Endothelial cell (in vitro differentiated cells): ENCODE measurements at regions not wholly inside any gene's neighbourhood (a gene's known extent, or its start where the extent isn't known, plus 50 kb on each side); places are given as distances from the start of the nearest gene placed in this dataset.

Experiments
- DNase-seq: peaks from one replicate; pipeline ENCODE4 v3.0.0; 2021; ENCODE audit warnings: low spot score
- H3K27ac Mint-ChIP-seq: one replicate; pipeline ENCODE4 v1.8.0; 2021; ENCODE audit warnings: mixed read lengths, inconsistent platforms; ENCODE audit not compliant: unreplicated experiment
- H3K27me3 Mint-ChIP-seq: one replicate; pipeline ENCODE4 v1.8.0; 2021; ENCODE audit warnings: mild to moderate bottlenecking, moderate library complexity, mixed read lengths, inconsistent platforms; ENCODE audit not compliant: unreplicated experiment
- H3K36me3 Mint-ChIP-seq: one replicate; pipeline ENCODE4 v1.8.0; 2021; ENCODE audit warnings: mild to moderate bottlenecking, low read depth, mixed read lengths, inconsistent platforms; ENCODE audit not compliant: unreplicated experiment
- H3K4me1 Mint-ChIP-seq: one replicate; pipeline ENCODE4 v1.8.0; 2021; ENCODE audit warnings: mild to moderate bottlenecking, mixed read lengths, inconsistent platforms; ENCODE audit not compliant: unreplicated experiment
- H3K4me3 Mint-ChIP-seq: one replicate; pipeline ENCODE4 v1.8.0; 2021; ENCODE audit warnings: mild to moderate bottlenecking, mixed read lengths, inconsistent platforms; ENCODE audit not compliant: unreplicated experiment
- H3K9me3 Mint-ChIP-seq: one replicate; pipeline ENCODE4 v1.8.0; 2021; ENCODE audit warnings: mixed read lengths, inconsistent platforms; ENCODE audit not compliant: unreplicated experiment
- CTCF ChIP-seq: fragments of 200-600 bp; sonication (generic); IDR thresholded peaks from one replicate; pipeline ENCODE4 v1.5.0; 2021; ENCODE audit warnings: antibody characterized with exemption; ENCODE audit not compliant: unreplicated experiment

DNA sequence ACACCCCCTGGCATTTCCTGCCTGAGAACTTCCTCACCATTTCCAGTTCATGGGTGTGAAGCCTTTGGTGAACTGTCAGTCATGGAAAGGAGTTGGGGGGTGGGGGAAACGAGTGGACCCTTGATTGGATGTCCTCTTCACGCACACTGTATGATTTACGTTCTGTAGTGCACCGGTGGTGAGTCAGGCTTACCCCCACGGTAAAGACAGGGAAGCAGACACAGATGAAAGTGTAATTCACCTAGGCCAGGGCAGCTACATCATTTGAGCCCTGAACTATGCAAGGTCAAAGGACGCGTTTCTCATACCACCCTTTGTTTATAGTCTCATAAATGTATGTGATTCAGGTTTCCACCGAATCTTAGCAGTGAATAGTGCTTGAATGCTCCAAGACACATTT is 628.3 kb upstream of the PFKP start:
- Mint-ChIP-seq H3K27me3 (no peaks in the 10 kb centered on the region), H3K27ac (no peak overlapping the region), H3K4me1 (peaks cover 10% of the 10 kb centered on the region), H3K4me3 (no peak overlapping the region), H3K36me3 (peaks cover 6% of the 10 kb centered on the region), H3K9me3 (no peaks in the 10 kb centered on the region)
- no peak for TF ChIP-seq CTCF
- DNase-seq: no peak

DNA sequence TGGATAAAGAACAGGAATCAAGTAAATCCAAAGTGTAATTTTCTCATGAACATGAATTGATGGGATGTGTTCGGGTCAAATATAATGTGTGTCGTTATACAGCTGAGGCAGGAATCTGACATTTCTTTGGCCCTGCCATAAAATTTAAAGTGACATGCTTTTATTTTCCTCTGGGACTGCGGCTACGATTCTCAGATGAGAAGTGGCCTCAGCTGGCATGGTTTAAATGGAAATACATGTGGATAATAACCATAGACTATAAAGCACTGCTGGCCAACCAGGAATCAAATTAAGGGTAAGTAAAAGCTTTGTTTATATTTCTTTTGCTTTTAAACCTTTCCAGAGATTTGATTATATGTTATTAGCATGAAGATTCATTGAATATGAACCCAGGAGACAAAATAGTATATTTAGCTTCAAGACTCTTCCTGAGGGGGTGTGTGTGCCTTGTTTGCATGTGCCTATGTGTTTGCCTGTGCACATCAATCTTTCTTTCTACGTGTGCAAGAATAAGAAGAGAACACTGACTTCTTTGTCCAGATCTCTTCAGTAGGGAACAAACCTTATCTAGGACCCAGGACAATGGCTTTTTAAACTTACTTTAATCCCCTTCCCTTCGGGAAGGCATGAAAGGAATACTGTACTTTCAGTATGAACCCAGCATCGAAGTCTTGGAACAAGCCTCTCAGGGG is 629.0 kb upstream of the PFKP start:
- no peak overlapping the region for H3K4me3 Mint-ChIP-seq
- H3K27ac Mint-ChIP-seq: no peak overlapping the region
- H3K4me1 Mint-ChIP-seq: peaks cover 10% of the 10 kb centered on the region
- no peaks in the 10 kb centered on the region for H3K27me3 Mint-ChIP-seq
- DNase-seq: no peak
- TF ChIP-seq CTCF: no peak
- no peaks in the 10 kb centered on the region for H3K9me3 Mint-ChIP-seq
- H3K36me3 Mint-ChIP-seq: peaks cover 6% of the 10 kb centered on the region

DNA sequence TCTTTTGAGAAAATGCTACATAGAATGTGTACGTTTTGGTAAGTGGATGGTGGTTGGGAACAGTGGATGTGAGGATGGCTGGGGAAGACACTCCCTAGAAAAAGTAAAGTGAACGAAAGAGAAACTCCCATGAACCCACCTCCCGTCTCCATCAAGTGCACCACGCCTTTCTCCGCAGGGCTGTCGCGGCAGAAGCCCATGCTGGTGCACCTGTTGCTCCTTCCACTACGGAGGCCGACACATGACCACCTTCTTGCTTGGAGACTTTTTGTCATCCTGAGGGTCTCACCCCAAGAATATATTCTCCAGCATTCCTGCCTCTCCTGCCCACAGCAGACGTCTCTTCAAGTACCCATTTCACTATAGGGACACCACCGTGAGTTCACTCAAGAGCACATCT is 630.4 kb upstream of the PFKP start:
- no peaks in the 10 kb centered on the region for H3K9me3 Mint-ChIP-seq
- peaks cover 6% of the 10 kb centered on the region for H3K36me3 Mint-ChIP-seq
- TF ChIP-seq CTCF: no peak
- H3K4me3 Mint-ChIP-seq: no peak overlapping the region
- H3K27me3 Mint-ChIP-seq: no peaks in the 10 kb centered on the region
- no peak overlapping the region for H3K27ac Mint-ChIP-seq
- H3K4me1 Mint-ChIP-seq: peaks cover 4% of the 10 kb centered on the region
- DNase-seq: no peak

DNA sequence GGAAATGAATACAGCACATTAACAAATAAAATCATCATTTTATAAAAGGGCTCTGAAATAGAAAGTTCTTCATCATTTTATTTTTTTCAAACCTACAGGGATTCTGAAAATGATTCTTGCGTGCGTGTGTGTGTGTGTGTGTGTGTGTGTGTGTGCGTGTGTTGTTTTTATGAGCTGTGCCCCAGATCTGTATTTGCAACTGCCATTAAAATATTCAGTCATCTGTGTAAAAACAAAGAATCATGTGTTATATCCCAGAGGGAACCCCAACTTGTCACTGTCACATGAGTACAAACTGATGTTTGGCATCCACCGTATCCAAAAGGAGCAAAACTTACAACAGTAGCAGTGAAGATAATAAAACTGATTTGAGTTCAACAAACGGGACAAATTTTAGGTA is 635.4 kb upstream of the PFKP start:
- peaks cover 6% of the 10 kb centered on the region for H3K36me3 Mint-ChIP-seq
- H3K4me1 Mint-ChIP-seq: no peaks in the 10 kb centered on the region
- H3K4me3 Mint-ChIP-seq: no peak overlapping the region
- no peaks in the 10 kb centered on the region for H3K27me3 Mint-ChIP-seq
- TF ChIP-seq CTCF: no peak
- peak overlapping the region; percentile 17 for H3K27ac Mint-ChIP-seq
- DNase-seq: no peak
- no peaks in the 10 kb centered on the region for H3K9me3 Mint-ChIP-seq

DNA sequence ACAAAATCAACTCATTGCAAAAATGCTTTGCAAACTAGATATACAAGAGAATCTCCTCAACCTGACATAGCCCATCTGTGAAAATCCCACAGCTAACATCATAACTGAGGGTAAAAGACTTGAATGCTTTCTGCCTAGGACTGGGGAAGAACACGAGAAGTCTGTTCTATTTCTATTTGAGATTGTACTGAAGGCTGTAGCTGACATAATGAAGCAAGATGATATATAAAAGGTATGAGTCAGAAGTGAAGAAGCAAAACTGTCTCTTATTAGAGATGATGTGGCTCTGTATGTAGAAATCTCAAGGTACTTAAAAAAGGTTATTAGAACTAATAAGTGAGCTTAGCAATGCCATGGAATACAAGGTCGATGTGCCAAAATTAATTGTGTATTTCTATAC is 639.9 kb upstream of the PFKP start:
- no peaks in the 10 kb centered on the region for H3K27me3 Mint-ChIP-seq

More for the DNA sequence above, 639.9 kb upstream of the PFKP start:
- H3K36me3 Mint-ChIP-seq: no peaks in the 10 kb centered on the region
- no peaks in the 10 kb centered on the region for H3K9me3 Mint-ChIP-seq
- no peak overlapping the region for H3K27ac Mint-ChIP-seq
- H3K4me1 Mint-ChIP-seq: no peaks in the 10 kb centered on the region
- DNase-seq: no peak
- no peak for TF ChIP-seq CTCF
- H3K4me3 Mint-ChIP-seq: no peak overlapping the region
